Adrenal gland (tissue), 9 donors: ENCODE measurements at regions not wholly inside any gene's neighbourhood (a gene's known extent, or its start where the extent isn't known, plus 50 kb on each side); places are given as distances from the start of the nearest gene placed in this dataset.

ENCODE experiments used
- DNase-seq, 7 donors: peaks; one replicate each; pipeline ENCODE4 v3.0.0-alpha.2; 2019 to 2020
- H3K27ac ChIP-seq, 5 donors: fragments of 200-600 bp; sonication (generic) in 4 of 5; 1 replicate in 3 of 5; 2 replicates in 2 of 5; pipeline versions ENCODE4 v1.5.1 to v1.8.0; 2016 to 2020; ENCODE audit warnings: mild to moderate bottlenecking in 1 of 5
- H3K27me3 ChIP-seq: fragments of 200-600 bp; 2 replicates; pipeline ENCODE4 v1.8.0; 2021
- H3K36me3 ChIP-seq, 2 donors: fragments of 200-600 bp; replicated peaks in 1 of 2; 1 replicate in 1 of 2; 2 replicates in 1 of 2; pipeline versions ENCODE4 v1.5.1 to v1.8.0; 2018 to 2022
- H3K4me1 ChIP-seq, 2 donors: fragments of 200-600 bp; replicated peaks in 1 of 2; 1 replicate in 1 of 2; 2 replicates in 1 of 2; pipeline versions ENCODE4 v1.5.1 to v1.8.0; 2018 to 2021
- H3K4me3 ChIP-seq, 4 donors: fragments of 200-600 bp; sonication (generic) in 3 of 4; one replicate each; pipeline ENCODE4 v1.5.1; 2016 to 2018
- H3K9me3 ChIP-seq, 3 donors: fragments of 200-600 bp; sonication (generic) in 1 of 3; replicated peaks in 1 of 3; 1 replicate in 2 of 3; 2 replicates in 1 of 3; pipeline versions ENCODE4 v1.5.1 to v1.8.0; 2016 to 2021
- POLR2A ChIP-seq, 2 donors: fragments of 450-650 bp; IDR thresholded peaks; one replicate each; pipeline ENCODE4 v1.6.1; 2017; ENCODE audit warnings: antibody characterized with exemption in 2 of 2, mild to moderate bottlenecking in 2 of 2, moderate library complexity in 1 of 2
- WGBS, 4 donors: extraction: QIAGEN DNeasy Blood & Tissue Kit in 2 of 4; methylation state at CpG; one replicate each; pipeline versions ENCODE4 v1.1.5 to v1.1.7; 2013 to 2017; 5-methylcytosine and 5-hydroxymethylcytosine counted together
- intact Hi-C, 2 donors: fragments of 100-400 bp; cut with DNase I; formaldehyde crosslinking; loops; one replicate each; pipeline versions ENCODE4 v1.14.1 to v1.15.0; 2022 to 2023
- TF ChIP-seq, protein P1 (sequence below), 6 experiments: fragments of 450-650 bp in 4 of 6; fragments of 200-600 bp in 2 of 6; sonication (generic) in 1 of 6; IDR thresholded peaks; 1 replicate in 5 of 6; 2 replicates in 1 of 6; pipeline versions ENCODE4 v1.5.1 to v1.8.0; 2016 to 2021; ENCODE audit warnings: antibody characterized with exemption in 6 of 6, mild to moderate bottlenecking in 2 of 6, moderate library complexity in 1 of 6
- donor health status: healthy with polysubstance abuse.
- donor health status: Bipolar disorder and iron deficiency.
- donor health status: DM: yes; HTN: yes; CAD: no.
- donor health status: DM: no; HTN: no; CAD: no.
- donor health status: DM: no; HTN: no; CAD: no.

DNA sequence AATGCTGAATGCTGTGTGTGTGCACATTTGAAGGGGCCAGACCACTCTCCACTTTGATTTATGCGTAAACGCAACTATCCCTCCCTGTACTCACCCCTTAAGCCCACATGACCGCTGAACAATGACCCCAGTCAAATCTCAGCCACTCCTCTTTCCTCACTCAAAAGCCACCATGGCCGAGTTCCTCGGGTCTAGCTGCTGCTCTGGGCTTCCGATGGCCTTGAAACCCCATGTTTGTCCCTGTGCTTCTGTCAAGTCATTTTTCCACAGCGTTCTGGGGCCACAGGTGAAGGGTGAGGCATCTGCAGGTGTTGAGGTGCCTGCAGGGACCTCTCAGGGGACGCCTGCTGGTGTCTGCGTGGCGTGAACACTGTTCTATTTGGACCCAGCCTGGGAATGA is 74.3 kb upstream of the TMEM18 start:
- Histone ChIP-seq H3K4me3 (no peak overlapping the region), H3K27me3 (no peaks in the 10 kb centered on the region), H3K27ac (no peak overlapping the region), H3K9me3 (no peaks in the 10 kb centered on the region), H3K36me3 (no peaks in the 10 kb centered on the region), H3K4me1 (no peaks in the 10 kb centered on the region)
- intact Hi-C loops = no loop called here
- WGBS, 4 donors = 65 to 73% (median 70%) methylated on average over 10 of the region's 10 CpGs
- DNase-seq = no peak
- TF ChIP-seq POLR2A (IDR thresholded peaks at IDR 0.05) = no peak

DNA sequence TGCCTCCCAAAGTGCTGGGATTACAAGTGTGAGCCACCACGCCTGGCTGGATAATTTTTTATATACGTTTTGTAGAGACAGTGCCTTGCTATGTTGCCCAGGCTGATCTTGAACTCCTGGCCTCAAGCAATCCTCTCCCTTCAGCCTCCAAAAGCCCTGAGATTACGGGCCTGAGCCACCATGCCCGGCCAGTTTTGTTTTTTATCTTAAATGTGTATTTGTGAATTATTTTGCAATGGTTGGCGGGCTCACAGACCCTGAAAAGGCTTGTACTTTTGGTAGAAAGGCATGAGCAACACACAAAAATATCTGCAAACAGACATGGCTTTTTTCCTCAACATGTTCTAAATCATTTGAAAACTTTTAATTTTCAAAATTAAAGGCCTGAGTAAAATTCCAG is 73.4 kb upstream of the TMEM18 start:
- Histone ChIP-seq H3K27me3 (no peaks in the 10 kb centered on the region), H3K36me3 (no peaks in the 10 kb centered on the region), H3K4me3 (no peak overlapping the region), H3K27ac (no peak overlapping the region), H3K9me3 (no peaks in the 10 kb centered on the region), H3K4me1 (no peaks in the 10 kb centered on the region)
- no peak for DNase-seq
- WGBS, 4 donors = 85 to 95% (median 87%) methylated on average over 5 of the region's 5 CpGs
- intact Hi-C loops = no loop called here
- TF ChIP-seq POLR2A (IDR thresholded peaks at IDR 0.05) = no peak
- TF ChIP-seq, protein P1, sequence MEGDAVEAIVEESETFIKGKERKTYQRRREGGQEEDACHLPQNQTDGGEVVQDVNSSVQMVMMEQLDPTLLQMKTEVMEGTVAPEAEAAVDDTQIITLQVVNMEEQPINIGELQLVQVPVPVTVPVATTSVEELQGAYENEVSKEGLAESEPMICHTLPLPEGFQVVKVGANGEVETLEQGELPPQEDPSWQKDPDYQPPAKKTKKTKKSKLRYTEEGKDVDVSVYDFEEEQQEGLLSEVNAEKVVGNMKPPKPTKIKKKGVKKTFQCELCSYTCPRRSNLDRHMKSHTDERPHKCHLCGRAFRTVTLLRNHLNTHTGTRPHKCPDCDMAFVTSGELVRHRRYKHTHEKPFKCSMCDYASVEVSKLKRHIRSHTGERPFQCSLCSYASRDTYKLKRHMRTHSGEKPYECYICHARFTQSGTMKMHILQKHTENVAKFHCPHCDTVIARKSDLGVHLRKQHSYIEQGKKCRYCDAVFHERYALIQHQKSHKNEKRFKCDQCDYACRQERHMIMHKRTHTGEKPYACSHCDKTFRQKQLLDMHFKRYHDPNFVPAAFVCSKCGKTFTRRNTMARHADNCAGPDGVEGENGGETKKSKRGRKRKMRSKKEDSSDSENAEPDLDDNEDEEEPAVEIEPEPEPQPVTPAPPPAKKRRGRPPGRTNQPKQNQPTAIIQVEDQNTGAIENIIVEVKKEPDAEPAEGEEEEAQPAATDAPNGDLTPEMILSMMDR (IDR thresholded peaks at IDR 0.05) = no peak

DNA sequence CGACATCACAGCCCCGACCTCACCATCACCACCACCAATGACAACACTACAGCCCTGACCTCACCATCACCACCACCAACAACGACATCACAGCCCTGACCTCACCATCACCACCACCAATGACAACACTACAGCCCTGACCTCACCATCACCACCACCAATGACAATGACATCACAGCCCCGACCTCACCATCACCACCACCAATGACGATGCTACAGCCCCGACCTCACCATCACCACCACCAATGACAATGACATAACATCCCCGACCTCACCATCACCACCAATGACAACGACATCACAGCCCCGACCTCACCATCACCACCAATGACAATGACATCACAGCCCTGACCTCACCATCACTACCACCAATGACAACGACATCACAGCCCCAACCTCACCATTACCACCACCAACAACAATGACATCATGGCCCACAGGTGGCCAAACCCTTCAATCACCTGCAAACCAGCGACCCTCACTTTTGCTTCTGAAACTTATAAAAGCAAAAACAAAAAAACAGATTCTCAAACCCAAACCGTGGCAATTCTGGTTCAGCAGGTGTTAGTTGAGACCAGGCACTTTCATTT is 70.7 kb upstream of the TMEM18 start:
- Histone ChIP-seq H3K27ac (no peak overlapping the region), H3K4me1 (no peaks in the 10 kb centered on the region), H3K4me3 (no peak overlapping the region), H3K9me3 (no peaks in the 10 kb centered on the region), H3K27me3 (no peaks in the 10 kb centered on the region), H3K36me3 (no peaks in the 10 kb centered on the region)
- DNase-seq = no peak
- TF ChIP-seq, protein P1 (IDR thresholded peaks at IDR 0.05) = no peak
- 78 to 95% (median 87%) methylated on average over 12 of the region's 12 CpGs for WGBS, 4 donors
- intact Hi-C loops = no loop called here

DNA sequence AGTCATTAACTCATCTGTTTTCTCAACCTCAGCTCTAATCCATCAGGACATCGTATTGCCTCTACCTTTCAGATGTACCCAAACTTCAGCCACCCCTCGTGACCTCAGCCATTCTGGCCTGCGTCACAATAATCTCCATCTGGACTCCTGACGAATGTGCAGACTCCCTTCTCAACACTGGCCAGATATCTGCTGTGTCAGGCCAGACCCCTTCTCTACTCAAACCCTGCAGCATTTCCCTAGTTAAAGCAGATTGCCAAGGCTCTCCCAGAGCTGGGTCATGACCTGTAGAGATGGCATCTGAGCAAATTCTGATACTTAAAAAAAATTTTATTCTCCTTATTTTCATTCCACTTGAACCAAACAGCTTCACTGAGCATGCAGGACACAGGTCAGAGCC is 69.5 kb upstream of the TMEM18 start:
- intact Hi-C loops = no loop called here
- no peaks in the 10 kb centered on the region for H3K36me3 ChIP-seq
- DNase-seq = no peak
- no peak overlapping the region for H3K4me3 ChIP-seq
- H3K4me1 ChIP-seq = no peaks in the 10 kb centered on the region
- H3K9me3 ChIP-seq = no peaks in the 10 kb centered on the region
- 66 to 85% (median 73%) methylated on average over 4 of the region's 4 CpGs for WGBS, 4 donors
- no peak overlapping the region for H3K27ac ChIP-seq
- no peaks in the 10 kb centered on the region for H3K27me3 ChIP-seq
- no peak for TF ChIP-seq POLR2A (IDR thresholded peaks at IDR 0.05)
- TF ChIP-seq, protein P1 (IDR thresholded peaks at IDR 0.05) = no peak

DNA sequence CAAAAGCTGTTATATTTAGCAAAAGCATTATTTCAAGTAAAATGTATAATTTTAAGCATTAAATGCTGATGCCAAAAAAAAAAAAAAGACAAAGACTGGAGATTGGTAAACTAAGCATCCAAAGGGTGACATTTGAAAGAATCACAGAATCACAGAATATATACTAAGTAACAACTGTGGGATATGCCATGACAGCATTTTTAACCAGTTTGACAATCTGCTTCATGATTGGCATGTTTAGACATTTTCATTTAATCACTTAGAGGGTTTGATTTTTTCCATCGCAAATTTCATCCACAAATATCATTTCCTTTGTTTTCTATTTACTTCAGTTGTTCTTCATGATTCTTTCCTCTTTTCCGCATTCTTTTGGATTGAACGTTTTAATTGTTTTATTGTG is 66.9 kb upstream of the TMEM18 start:
- intact Hi-C loops = no loop called here
- no peak for DNase-seq
- TF ChIP-seq, protein P1 (IDR thresholded peaks at IDR 0.05) = no peak
- no peak for TF ChIP-seq POLR2A (IDR thresholded peaks at IDR 0.05)
- Histone ChIP-seq H3K4me1 (peaks cover 5% of the 10 kb centered on the region in 2 donors), H3K27me3 (no peaks in the 10 kb centered on the region), H3K36me3 (no peaks in the 10 kb centered on the region), H3K4me3 (no peak overlapping the region), H3K27ac (no peak overlapping the region), H3K9me3 (no peaks in the 10 kb centered on the region)
- WGBS, 4 donors = 77 to 92% (median 85%) methylated on average over 3 of the region's 3 CpGs
